ENCODE measurements at regions not wholly inside any gene's neighbourhood (a gene's known extent, or its start where the extent isn't known, plus 50 kb on each side); places are given as distances from the start of the nearest gene placed in this dataset.
"Not testable (repeated sequence)": the region's sequence is repeated elsewhere in the genome, so short reads cannot be mapped to it uniquely, and the experiment has no call there.

DNA sequence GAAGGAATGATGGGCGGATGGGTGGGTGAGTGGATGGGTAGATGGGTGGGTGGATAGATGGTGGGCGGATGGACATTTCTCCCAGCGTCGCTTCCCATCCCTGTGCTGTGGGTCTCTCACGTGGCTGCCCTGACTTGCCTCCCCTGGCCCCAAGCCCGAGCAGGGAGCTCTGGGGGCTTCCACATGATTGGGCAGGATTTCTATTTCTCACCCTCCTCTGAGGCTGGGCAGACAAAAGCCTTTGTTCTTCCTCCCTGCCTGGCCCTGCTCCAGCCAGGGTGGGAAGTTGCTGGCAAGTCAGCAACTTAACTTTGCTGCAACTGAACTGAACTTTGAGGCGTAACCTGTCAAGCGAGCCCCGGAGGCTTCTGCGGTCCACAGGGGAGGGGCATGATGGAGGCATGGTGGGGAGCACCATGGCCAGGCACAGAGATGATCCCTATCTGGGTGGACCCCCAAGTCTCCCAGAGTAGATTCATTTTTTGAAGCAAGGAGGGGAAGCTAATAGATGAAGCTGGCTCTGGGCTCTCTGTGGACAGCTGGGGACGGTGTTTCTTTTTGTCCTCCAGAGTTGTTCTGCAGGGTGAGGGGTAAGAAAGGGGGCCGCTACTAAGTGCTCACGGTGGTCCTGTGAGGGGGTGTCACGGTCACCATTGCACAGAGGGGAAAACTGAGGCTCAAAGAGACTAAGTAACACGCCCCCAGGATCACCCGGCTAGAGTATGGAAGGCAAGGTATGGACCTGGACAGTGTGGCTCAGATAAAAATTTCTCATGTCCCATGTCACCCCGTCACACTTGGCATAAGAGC, 140.1 kb downstream of the CEBPB start:
- DNase-seq (ENCODE audit: low spot score) (no peak), ATAC-seq (ENCODE audit: insufficient number of reproducible peaks, low FRiP score, low read depth) (no peak)
- Histone ChIP-seq H3K4me1 (ENCODE audit: control insufficient read depth in 1 of 2, low read depth in 2 of 2) (no peaks in the 10 kb centered on the region), H3K27ac (no peak overlapping the region), H3K4me3 (no peak overlapping the region), H3K36me3 (no peaks in the 10 kb centered on the region), H3K9me3 (no peaks in the 10 kb centered on the region), H3K27me3 (replicated peaks; ENCODE audit: insufficient read depth) (no peaks in the 10 kb centered on the region)
- TF ChIP-seq, protein P1, sequence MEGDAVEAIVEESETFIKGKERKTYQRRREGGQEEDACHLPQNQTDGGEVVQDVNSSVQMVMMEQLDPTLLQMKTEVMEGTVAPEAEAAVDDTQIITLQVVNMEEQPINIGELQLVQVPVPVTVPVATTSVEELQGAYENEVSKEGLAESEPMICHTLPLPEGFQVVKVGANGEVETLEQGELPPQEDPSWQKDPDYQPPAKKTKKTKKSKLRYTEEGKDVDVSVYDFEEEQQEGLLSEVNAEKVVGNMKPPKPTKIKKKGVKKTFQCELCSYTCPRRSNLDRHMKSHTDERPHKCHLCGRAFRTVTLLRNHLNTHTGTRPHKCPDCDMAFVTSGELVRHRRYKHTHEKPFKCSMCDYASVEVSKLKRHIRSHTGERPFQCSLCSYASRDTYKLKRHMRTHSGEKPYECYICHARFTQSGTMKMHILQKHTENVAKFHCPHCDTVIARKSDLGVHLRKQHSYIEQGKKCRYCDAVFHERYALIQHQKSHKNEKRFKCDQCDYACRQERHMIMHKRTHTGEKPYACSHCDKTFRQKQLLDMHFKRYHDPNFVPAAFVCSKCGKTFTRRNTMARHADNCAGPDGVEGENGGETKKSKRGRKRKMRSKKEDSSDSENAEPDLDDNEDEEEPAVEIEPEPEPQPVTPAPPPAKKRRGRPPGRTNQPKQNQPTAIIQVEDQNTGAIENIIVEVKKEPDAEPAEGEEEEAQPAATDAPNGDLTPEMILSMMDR (IDR thresholded peaks at IDR 0.05), result no peak

DNA sequence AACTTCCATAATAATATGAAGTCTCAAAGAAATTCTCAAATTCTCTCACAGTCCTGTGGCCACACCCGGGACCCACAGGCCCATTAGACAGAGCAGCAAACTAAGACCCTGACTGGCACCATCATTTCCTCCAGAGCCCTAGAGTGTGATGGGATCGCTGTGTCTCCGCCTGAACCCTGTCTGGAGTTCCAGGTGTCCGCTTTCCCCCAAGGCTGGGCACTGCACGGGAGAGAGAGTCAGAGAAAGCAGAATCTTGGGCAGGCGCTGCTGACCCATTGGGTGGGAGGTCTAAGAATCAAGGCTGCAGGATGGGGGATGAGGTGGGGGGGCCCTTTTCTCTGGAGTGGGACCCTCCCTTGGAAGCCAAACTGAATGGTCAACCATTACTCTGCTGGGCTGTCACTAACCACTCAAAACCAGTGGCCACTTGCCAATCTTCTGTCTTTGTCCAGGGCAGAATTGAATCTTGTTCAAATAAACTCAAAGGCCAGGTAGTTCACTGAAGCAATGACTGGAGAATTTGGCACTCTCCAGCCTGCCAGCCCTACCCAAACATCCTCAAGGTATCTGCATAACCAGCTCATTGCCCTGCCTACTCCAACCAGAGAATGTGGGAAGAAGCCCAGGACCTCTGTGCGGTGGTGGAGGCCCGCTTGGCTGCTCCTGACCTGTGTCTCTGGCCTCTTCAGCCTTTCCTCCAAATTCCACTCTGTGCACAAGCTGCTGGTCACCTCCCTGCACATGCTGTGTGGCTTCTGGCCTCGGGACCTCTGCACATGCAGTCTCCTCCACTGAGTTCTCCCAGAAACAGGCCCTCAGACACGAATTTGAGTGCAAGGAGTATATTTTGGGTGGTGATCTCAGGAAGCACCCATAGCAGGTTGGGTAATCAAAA, 141.1 kb downstream of the CEBPB start:
- no peak overlapping the region for H3K4me3 ChIP-seq
- no peaks in the 10 kb centered on the region for H3K4me1 ChIP-seq (ENCODE audit: control insufficient read depth in 1 of 2, low read depth in 2 of 2)
- H3K27ac ChIP-seq, result no peak overlapping the region

DNA sequence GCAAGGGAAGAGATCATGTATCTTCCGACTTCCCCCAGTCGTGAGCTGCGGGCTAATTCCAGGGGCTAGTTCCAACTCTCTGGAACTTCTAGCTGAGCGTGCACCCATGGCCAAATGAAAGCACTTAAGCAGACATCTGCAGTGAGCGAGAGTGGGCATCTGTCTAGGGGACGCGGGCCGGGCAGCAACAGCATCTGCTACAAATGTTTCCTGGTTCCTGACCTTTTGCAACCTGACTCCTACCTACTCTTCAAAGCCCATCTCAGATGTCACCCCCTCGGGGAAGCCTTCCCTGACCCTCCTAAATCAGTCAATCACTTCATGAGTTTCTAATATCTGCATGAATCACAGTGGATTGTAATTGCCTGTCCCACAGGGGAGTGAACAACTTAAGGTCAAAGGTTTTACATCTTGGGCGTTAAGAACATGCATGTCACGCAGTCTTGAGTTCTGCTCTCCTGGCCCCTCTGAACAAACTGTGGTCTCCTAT, 141.9 kb downstream of the CEBPB start:
- H3K27ac ChIP-seq, result no peak overlapping the region
- H3K9me3 ChIP-seq, result no peaks in the 10 kb centered on the region
- DNase-seq (ENCODE audit: low spot score), result no peak
- no peak for ATAC-seq (ENCODE audit: insufficient number of reproducible peaks, low FRiP score, low read depth)
- no peaks in the 10 kb centered on the region for H3K36me3 ChIP-seq
- TF ChIP-seq, protein P1 (IDR thresholded peaks at IDR 0.05), result no peak
- no peaks in the 10 kb centered on the region for H3K27me3 ChIP-seq (replicated peaks; ENCODE audit: insufficient read depth)
- no peak overlapping the region for H3K4me3 ChIP-seq
- H3K4me1 ChIP-seq (ENCODE audit: control insufficient read depth in 1 of 2, low read depth in 2 of 2), result no peaks in the 10 kb centered on the region

More for the DNA sequence above, 141.1 kb downstream of the CEBPB start:
- Histone ChIP-seq H3K9me3 (no peaks in the 10 kb centered on the region), H3K36me3 (no peaks in the 10 kb centered on the region), H3K27me3 (replicated peaks; ENCODE audit: insufficient read depth) (no peaks in the 10 kb centered on the region)
- no peak for DNase-seq (ENCODE audit: low spot score)
- TF ChIP-seq, protein P1 (IDR thresholded peaks at IDR 0.05), result no peak
- ATAC-seq (ENCODE audit: insufficient number of reproducible peaks, low FRiP score, low read depth), result no peak

DNA sequence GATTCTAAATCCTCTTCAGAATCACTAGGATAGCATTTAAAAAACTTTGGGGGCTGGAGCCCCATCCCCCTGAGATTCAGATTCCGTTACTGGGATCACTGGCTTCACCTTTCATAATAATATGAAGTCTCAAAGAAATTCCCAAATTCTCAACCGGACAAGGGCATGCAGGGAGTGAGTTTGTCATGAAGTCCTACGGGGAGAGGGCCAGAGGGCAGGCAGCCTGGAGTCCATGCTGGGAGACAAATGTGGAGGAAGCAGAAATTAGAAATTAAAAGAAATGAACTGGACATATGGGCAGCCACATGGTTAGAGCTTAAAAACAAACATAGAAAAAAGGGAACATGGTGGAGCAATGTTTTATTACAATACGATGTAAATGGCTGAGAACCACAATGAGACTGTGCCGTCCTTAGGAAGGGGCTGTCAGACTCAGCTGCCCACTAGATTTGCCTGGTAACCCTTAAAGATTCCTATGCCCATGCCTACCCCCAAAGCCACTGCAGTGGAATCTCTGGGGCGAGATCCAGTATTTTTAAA, 142.6 kb downstream of the CEBPB start:
- no peaks in the 10 kb centered on the region for H3K27me3 ChIP-seq (replicated peaks; ENCODE audit: insufficient read depth)
- no peaks in the 10 kb centered on the region for H3K36me3 ChIP-seq
- no peaks in the 10 kb centered on the region for H3K4me1 ChIP-seq (ENCODE audit: control insufficient read depth in 1 of 2, low read depth in 2 of 2)
- DNase-seq (ENCODE audit: low spot score), result no peak
- H3K9me3 ChIP-seq, result no peaks in the 10 kb centered on the region
- no peak overlapping the region for H3K4me3 ChIP-seq
- ATAC-seq (ENCODE audit: insufficient number of reproducible peaks, low FRiP score, low read depth), result no peak
- no peak overlapping the region for H3K27ac ChIP-seq
- TF ChIP-seq, protein P1 (IDR thresholded peaks at IDR 0.05), result no peak

DNA sequence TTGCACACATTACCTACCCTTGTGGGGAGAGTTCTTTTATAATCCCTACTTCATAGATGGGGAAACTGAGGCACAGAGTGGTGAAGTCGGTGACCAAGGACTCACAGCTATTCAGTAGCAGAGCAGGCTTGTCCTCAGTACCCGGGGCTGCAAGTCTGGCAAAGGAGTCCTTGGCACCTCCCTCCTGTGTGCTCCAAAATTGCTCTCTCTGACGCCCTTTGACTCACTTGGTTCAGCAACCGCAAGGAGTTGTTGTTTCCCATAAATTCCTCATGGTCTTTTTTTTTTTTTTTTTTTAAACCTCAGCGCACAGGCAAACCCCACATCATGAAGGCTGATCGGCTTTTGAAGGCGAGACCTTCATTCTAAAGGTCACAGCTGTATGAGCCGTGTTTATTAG, 143.2 kb downstream of the CEBPB start:
- Histone ChIP-seq H3K9me3 (no peaks in the 10 kb centered on the region), H3K4me1 (ENCODE audit: control insufficient read depth in 1 of 2, low read depth in 2 of 2) (no peaks in the 10 kb centered on the region), H3K27ac (no peak overlapping the region), H3K36me3 (no peaks in the 10 kb centered on the region), H3K27me3 (replicated peaks; ENCODE audit: insufficient read depth) (no peaks in the 10 kb centered on the region), H3K4me3 (no peak overlapping the region)
- no peak for DNase-seq (ENCODE audit: low spot score)
- TF ChIP-seq, protein P1 (IDR thresholded peaks at IDR 0.05), result no peak
- no peak for ATAC-seq (ENCODE audit: insufficient number of reproducible peaks, low FRiP score, low read depth)

DNA sequence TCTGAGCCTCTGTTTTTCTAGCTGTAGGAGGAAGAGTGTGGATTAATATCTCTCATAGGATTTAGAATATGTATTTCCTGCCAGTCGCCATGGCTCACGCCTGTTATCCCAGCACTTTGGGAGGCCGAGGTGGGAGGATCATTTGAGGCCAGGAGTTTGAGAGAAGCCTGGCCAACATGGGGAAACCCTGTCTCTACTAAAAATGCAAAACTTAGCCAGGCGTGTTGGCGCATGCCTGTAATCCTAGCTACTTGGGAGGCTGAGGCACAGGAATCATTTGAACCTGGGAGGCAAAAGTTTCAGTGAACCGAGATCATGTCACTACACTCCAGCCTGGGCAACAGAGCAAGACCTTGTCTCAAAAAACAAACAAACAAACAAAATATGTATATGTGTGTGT, 143.9 kb downstream of the CEBPB start:
- DNase-seq (ENCODE audit: low spot score), result not testable (repeated sequence)

More for the DNA sequence above, 143.9 kb downstream of the CEBPB start:
- not testable (repeated sequence) for H3K27me3 ChIP-seq (replicated peaks; ENCODE audit: insufficient read depth); H3K27ac ChIP-seq; ATAC-seq (ENCODE audit: insufficient number of reproducible peaks, low FRiP score, low read depth); H3K4me3 ChIP-seq; H3K36me3 ChIP-seq; H3K9me3 ChIP-seq; H3K4me1 ChIP-seq (ENCODE audit: control insufficient read depth in 1 of 2, low read depth in 2 of 2)
